Gastroesophageal sphincter (tissue), 3 donors: ENCODE measurements at regions not wholly inside any gene's neighbourhood (a gene's known extent, or its start where the extent isn't known, plus 50 kb on each side); places are given as distances from the start of the nearest gene placed in this dataset.
"Not testable (repeated sequence)": the region's sequence is repeated elsewhere in the genome, so short reads cannot be mapped to it uniquely, and the experiment has no call there.

Experiments
- CTCF ChIP-seq, 4 experiments: fragments of 200-600 bp in 2 of 4; fragments of 450-650 bp in 2 of 4; sonication (generic) in 1 of 4; IDR thresholded peaks; one replicate each; pipeline ENCODE4 v1.5.1; 2017 to 2019; ENCODE audit warnings: antibody characterized with exemption in 4 of 4, mild to moderate bottlenecking in 2 of 4, moderate library complexity in 2 of 4
- POLR2A ChIP-seq, 2 donors: fragments of 450-650 bp; IDR thresholded peaks; one replicate each; pipeline ENCODE4 v1.6.1; 2017; ENCODE audit warnings: antibody characterized with exemption in 2 of 2, mild to moderate bottlenecking in 2 of 2, moderate library complexity in 1 of 2

GRCh38 chr3:27601311-27601710 is 117.1 kb upstream of the SLC4A7 start:
- not testable (repeated sequence) for TF ChIP-seq POLR2A, CTCF (IDR thresholded peaks at IDR 0.05)
